Spleen (tissue), 11 donors: ENCODE measurements at regions not wholly inside any gene's neighbourhood (a gene's known extent, or its start where the extent isn't known, plus 50 kb on each side); places are given as distances from the start of the nearest gene placed in this dataset.

Experiments
- DNase-seq: peaks from one replicate; pipeline ENCODE4 v3.0.0-alpha.2; 2020
- H3K27ac ChIP-seq, 8 donors: fragments of 200-600 bp; sonication (generic) in 7 of 8; 1 replicate in 4 of 8; 2 replicates in 4 of 8; pipeline versions ENCODE4 v1.5.0 to v1.8.0; 2016 to 2021; ENCODE audit warnings: inconsistent platforms in 4 of 8, mild to moderate bottlenecking in 4 of 8, moderate library complexity in 1 of 8
- H3K27me3 ChIP-seq, 7 donors: fragments of 200-600 bp; sonication (generic) in 6 of 7; replicated peaks in 1 of 7; 1 replicate in 4 of 7; 2 replicates in 3 of 7; pipeline versions ENCODE4 v1.5.0 to v1.8.0; 2016 to 2021; ENCODE audit warnings: inconsistent platforms in 3 of 7, mild to moderate bottlenecking in 1 of 7
- H3K36me3 ChIP-seq, 6 donors: fragments of 200-600 bp; sonication (generic) in 5 of 6; 1 replicate in 4 of 6; 2 replicates in 2 of 6; pipeline versions ENCODE4 v1.5.0 to v1.8.0; 2016 to 2021; ENCODE audit warnings: inconsistent platforms in 2 of 6
- H3K4me1 ChIP-seq, 6 donors: fragments of 200-600 bp; sonication (generic) in 5 of 6; 1 replicate in 3 of 6; 2 replicates in 3 of 6; pipeline versions ENCODE4 v1.5.0 to v1.8.0; 2016 to 2021; ENCODE audit warnings: inconsistent platforms in 3 of 6
- H3K4me3 ChIP-seq, 8 donors: fragments of 200-600 bp; sonication (generic) in 7 of 8; 1 replicate in 4 of 8; 2 replicates in 4 of 8; pipeline versions ENCODE4 v1.5.0 to v1.8.0; 2016 to 2021; ENCODE audit warnings: inconsistent platforms in 4 of 8, mild to moderate bottlenecking in 4 of 8, moderate library complexity in 2 of 8
- H3K9me3 ChIP-seq, 8 donors: fragments of 200-600 bp; sonication (generic) in 7 of 8; 1 replicate in 4 of 8; 2 replicates in 4 of 8; pipeline versions ENCODE4 v1.5.0 to v1.8.0; 2016 to 2021; ENCODE audit warnings: inconsistent platforms in 4 of 8
- CTCF ChIP-seq, 11 experiments: fragments of 200-600 bp in 7 of 11; fragments of 450-650 bp in 4 of 11; sonication (generic) in 4 of 11; IDR thresholded peaks in 8 of 11; conservative IDR thresholded peaks in 3 of 11; 1 replicate in 7 of 11; 2 replicates in 4 of 11; pipeline versions ENCODE4 v1.4.0 to v1.8.0; 2016 to 2021; ENCODE audit warnings: antibody characterized with exemption in 11 of 11, inconsistent platforms in 4 of 11, mild to moderate bottlenecking in 1 of 11
- POLR2A ChIP-seq, 3 donors: fragments of 450-650 bp; IDR thresholded peaks; one replicate each; pipeline ENCODE4 v1.5.1; 2017; ENCODE audit warnings: antibody characterized with exemption in 3 of 3, mild to moderate bottlenecking in 1 of 3
- POLR2AphosphoS5 ChIP-seq, 3 donors: sonication (generic); formaldehyde crosslinking; IDR thresholded peaks; one replicate each; pipeline ENCODE4 v1.5.1; 2017; ENCODE audit warnings: antibody characterized with exemption in 3 of 3
- WGBS, 5 donors: extraction: QIAGEN DNeasy Blood & Tissue Kit in 3 of 5; methylation state at CpG; one replicate each; pipeline versions ENCODE4 v1.1.5 to v1.1.7; 2013 to 2018; 5-methylcytosine and 5-hydroxymethylcytosine counted together
- intact Hi-C: fragments of 100-400 bp; cut with DNase I; formaldehyde crosslinking; loops from one replicate; pipeline ENCODE4 v1.15.0; 2023; ENCODE audit warnings: low total_unique reads
- donor health status: healthy with polysubstance abuse.
- donor health status: DM: no; HTN: no; CAD: no; lungs with moderate emphysema.
- donor health status: DM: no; HTN: no; CAD: no.
- donor health status: Bipolar disorder and iron deficiency.
- donor health status: healthy.
- donor health status: DM: no; HTN: no; CAD: no.
- donor health status: DM: yes; HTN: yes; CAD: no.

GRCh38 chr9:74220327-74220726, 276.8 kb upstream of the RORB start:
- DNase-seq, result no peak
- Histone ChIP-seq H3K36me3 (no peaks in the 10 kb centered on the region), H3K27ac (no peak overlapping the region), H3K4me1 (no peaks in the 10 kb centered on the region), H3K9me3 (peaks cover 0 to 33% (median 0%) of the 10 kb centered on the region in 8 donors), H3K27me3 (no peaks in the 10 kb centered on the region), H3K4me3 (no peak overlapping the region)
- intact Hi-C loops, result no loop called here
- WGBS, 5 donors, result 78 to 89% (median 83%) methylated on average over 5 of the region's 5 CpGs
- no peak for TF ChIP-seq CTCF (IDR thresholded peaks at IDR 0.05 in 8 of 11, conservative IDR thresholded peaks at IDR 0.05 in 3 of 11)
- no peak for TF ChIP-seq POLR2A (IDR thresholded peaks at IDR 0.05)
- no peak for TF ChIP-seq POLR2AphosphoS5 (IDR thresholded peaks at IDR 0.05)

GRCh38 chr9:74236857-74237256, 260.3 kb upstream of the RORB start:
- Histone ChIP-seq H3K4me3 (no peak overlapping the region), H3K36me3 (no peaks in the 10 kb centered on the region), H3K27ac (no peak overlapping the region), H3K4me1 (no peaks in the 10 kb centered on the region), H3K27me3 (no peaks in the 10 kb centered on the region), H3K9me3 (peaks cover 0 to 39% (median 26%) of the 10 kb centered on the region in 8 donors)
- intact Hi-C loops, result no loop called here
- TF ChIP-seq CTCF (IDR thresholded peaks at IDR 0.05 in 8 of 11, conservative IDR thresholded peaks at IDR 0.05 in 3 of 11), result no peak
- no peak for TF ChIP-seq POLR2A (IDR thresholded peaks at IDR 0.05)
- no peak for TF ChIP-seq POLR2AphosphoS5 (IDR thresholded peaks at IDR 0.05)
- 59 to 70% (median 63%) methylated on average over 2 of the region's 2 CpGs for WGBS, 5 donors
- DNase-seq, result no peak

- DNase-seq, result no peak
- Histone ChIP-seq H3K4me3 (no peak overlapping the region), H3K4me1 (no peaks in the 10 kb centered on the region), H3K36me3 (no peaks in the 10 kb centered on the region), H3K27me3 (no peaks in the 10 kb centered on the region), H3K9me3 (peaks cover 0 to 54% (median 22%) of the 10 kb centered on the region in 8 donors), H3K27ac (peak overlapping the region in 1 of 8 donors; percentile 43)
- no peak for TF ChIP-seq CTCF (IDR thresholded peaks at IDR 0.05 in 8 of 11, conservative IDR thresholded peaks at IDR 0.05 in 3 of 11)
- TF ChIP-seq POLR2A (IDR thresholded peaks at IDR 0.05), result no peak
- TF ChIP-seq POLR2AphosphoS5 (IDR thresholded peaks at IDR 0.05), result no peak
- intact Hi-C loops, result no loop called here
- 73 to 84% (median 76%) methylated on average over 3 of the region's 3 CpGs for WGBS, 5 donors
These were observed 251.2 kb upstream of the RORB start for GRCh38 chr9:74245866-74246497.

- H3K36me3 ChIP-seq, result no peaks in the 10 kb centered on the region
- intact Hi-C loops, result no loop called here
- no peak overlapping the region for H3K4me3 ChIP-seq
- TF ChIP-seq POLR2A (IDR thresholded peaks at IDR 0.05) (no peak), POLR2AphosphoS5 (IDR thresholded peaks at IDR 0.05) (no peak), CTCF (IDR thresholded peaks at IDR 0.05 in 8 of 11, conservative IDR thresholded peaks at IDR 0.05 in 3 of 11) (no peak)
- no peaks in the 10 kb centered on the region for H3K4me1 ChIP-seq
- 59 to 76% (median 61%) methylated on average over 4 of the region's 4 CpGs for WGBS, 5 donors
- no peak overlapping the region for H3K27ac ChIP-seq
- DNase-seq, result no peak
- H3K9me3 ChIP-seq, result peaks cover 0 to 3% (median 0%) of the 10 kb centered on the region in 8 donors
- no peaks in the 10 kb centered on the region for H3K27me3 ChIP-seq
These were observed 241.6 kb upstream of the RORB start for GRCh38 chr9:74255489-74255984.
